ENCODE measurements at regions not wholly inside any gene's neighbourhood (a gene's known extent, or its start where the extent isn't known, plus 50 kb on each side); places are given as distances from the start of the nearest gene placed in this dataset.

DNA sequence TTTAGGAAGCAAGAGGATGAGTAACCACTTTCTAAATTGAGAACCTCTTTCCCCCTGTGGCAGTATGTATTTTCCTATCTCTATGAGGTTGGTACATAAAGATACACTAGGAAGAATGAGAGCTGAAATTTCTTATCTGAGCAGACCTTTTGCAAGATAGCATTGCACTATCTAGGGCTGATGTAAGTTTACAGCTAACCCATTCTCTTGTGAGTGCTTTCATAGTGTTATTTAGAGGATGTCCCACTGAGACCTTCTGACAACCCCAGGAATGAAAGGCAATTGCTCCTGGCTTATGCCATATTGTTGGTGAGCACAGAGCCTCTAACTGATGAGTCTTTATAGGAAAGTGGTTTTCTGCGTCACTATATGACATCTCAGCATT is 1209.3 kb upstream of the CDH6 start:
- Mint-ChIP-seq H3K27ac (no peak overlapping the region), H3K4me3 (no peak overlapping the region), H3K4me1 (peaks cover 17 to 18% of the 10 kb centered on the region in 2 experiments), H3K36me3 (ENCODE audit: insufficient read depth in 1 of 3, low read depth in 3 of 3) (no peaks in the 10 kb centered on the region), H3K9me3 (no peaks in the 10 kb centered on the region), H3K27me3 (ENCODE audit: low read depth) (no peaks in the 10 kb centered on the region; the same call in 1 of the 2 replicates)
- no peak overlapping the region for H3K18ac ChIP-seq (ENCODE audit: insufficient read length, low read depth, low read length)
- no peak overlapping the region for H2BK5ac ChIP-seq (ENCODE audit: insufficient read length, low read length)
- H3K4me1 ChIP-seq (ENCODE audit: insufficient read depth, low read length): no peaks in the 10 kb centered on the region; the same call in 1 of the 2 replicates
- TF ChIP-seq, protein P1, sequence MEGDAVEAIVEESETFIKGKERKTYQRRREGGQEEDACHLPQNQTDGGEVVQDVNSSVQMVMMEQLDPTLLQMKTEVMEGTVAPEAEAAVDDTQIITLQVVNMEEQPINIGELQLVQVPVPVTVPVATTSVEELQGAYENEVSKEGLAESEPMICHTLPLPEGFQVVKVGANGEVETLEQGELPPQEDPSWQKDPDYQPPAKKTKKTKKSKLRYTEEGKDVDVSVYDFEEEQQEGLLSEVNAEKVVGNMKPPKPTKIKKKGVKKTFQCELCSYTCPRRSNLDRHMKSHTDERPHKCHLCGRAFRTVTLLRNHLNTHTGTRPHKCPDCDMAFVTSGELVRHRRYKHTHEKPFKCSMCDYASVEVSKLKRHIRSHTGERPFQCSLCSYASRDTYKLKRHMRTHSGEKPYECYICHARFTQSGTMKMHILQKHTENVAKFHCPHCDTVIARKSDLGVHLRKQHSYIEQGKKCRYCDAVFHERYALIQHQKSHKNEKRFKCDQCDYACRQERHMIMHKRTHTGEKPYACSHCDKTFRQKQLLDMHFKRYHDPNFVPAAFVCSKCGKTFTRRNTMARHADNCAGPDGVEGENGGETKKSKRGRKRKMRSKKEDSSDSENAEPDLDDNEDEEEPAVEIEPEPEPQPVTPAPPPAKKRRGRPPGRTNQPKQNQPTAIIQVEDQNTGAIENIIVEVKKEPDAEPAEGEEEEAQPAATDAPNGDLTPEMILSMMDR (conservative IDR thresholded peaks at IDR 0.05): no peak
- no peaks in the 10 kb centered on the region for H3K9me3 ChIP-seq (ENCODE audit: control insufficient read depth, low read depth, low read length)
- H3K27me3 ChIP-seq (ENCODE audit: insufficient read depth, low read length): no peaks in the 10 kb centered on the region
- H3K4ac ChIP-seq (ENCODE audit: low read depth, low read length): no peak overlapping the region
- no peak overlapping the region for H3K4me2 ChIP-seq (ENCODE audit: insufficient read depth, insufficient read length, low read length)
- no peaks in the 10 kb centered on the region for H3K23me2 ChIP-seq (ENCODE audit: insufficient read length, low read depth, low read length, poor library complexity, severe bottlenecking)
- H3K56ac ChIP-seq (ENCODE audit: insufficient read length, low read depth, low read length): no peak overlapping the region
- no peaks in the 10 kb centered on the region for H4K20me1 ChIP-seq (ENCODE audit: control insufficient read depth, insufficient read depth, insufficient read length)
- H2BK20ac ChIP-seq (ENCODE audit: low read depth, low read length, poor library complexity, severe bottlenecking): no peak overlapping the region
- no peak for DNase-seq
- H3K14ac ChIP-seq (ENCODE audit: insufficient read depth, low read length): no peak overlapping the region
- H4K91ac ChIP-seq (ENCODE audit: insufficient read length, low read depth, low read length): no peak overlapping the region
- H3T11ph ChIP-seq (ENCODE audit: low read length): no peak overlapping the region
- no peak overlapping the region for H4K5ac ChIP-seq (ENCODE audit: insufficient read length, low read depth, low read length)
- no peaks in the 10 kb centered on the region for H3K79me2 ChIP-seq (ENCODE audit: insufficient read depth, low read length)
- no peak overlapping the region for H3K27ac ChIP-seq (ENCODE audit: insufficient read length, low read depth, low read length)
- no peak overlapping the region for H2AFZ ChIP-seq (ENCODE audit: low read length)
- no peak overlapping the region for H3K23ac ChIP-seq (ENCODE audit: insufficient read length, low read depth, low read length)
- no peaks in the 10 kb centered on the region for H3K79me1 ChIP-seq (ENCODE audit: insufficient read depth, low read depth, low read length, poor library complexity, severe bottlenecking)
- H2BK120ac ChIP-seq (ENCODE audit: low read depth, low read length, poor library complexity, severe bottlenecking): no peak overlapping the region
- no peak overlapping the region for H4K8ac ChIP-seq (replicated peaks; ENCODE audit: insufficient read length, low read depth, low read length)
- WGBS (ENCODE audit: extremely low coverage, insufficient read length, low lambda C conversion rate): no CpG with 5 or more reads among the region's 1 CpG
- no peak overlapping the region for H2BK15ac ChIP-seq (ENCODE audit: low read depth, low read length)
- H3K9ac ChIP-seq (ENCODE audit: extremely low read depth, insufficient read length, low read length): no peak overlapping the region
- no peak overlapping the region for H2BK12ac ChIP-seq (ENCODE audit: insufficient read length, low read depth, low read length)
- H2AK5ac ChIP-seq (ENCODE audit: insufficient read length, low read length): no peak overlapping the region

Measured in H9 (cell line).